ENCODE measurements at regions not wholly inside any gene's neighbourhood (a gene's known extent, or its start where the extent isn't known, plus 50 kb on each side); places are given as distances from the start of the nearest gene placed in this dataset.

GRCh38 chr3:16101295-16102186, 72.9 kb upstream of the GALNT15 start:
- DNase-seq (ENCODE audit: low read depth), result no peak
- H3K4me3 ChIP-seq (ENCODE audit: control insufficient read depth, low read depth, low read length), result no peak overlapping the region
- TF ChIP-seq CTCF (IDR thresholded peaks at IDR 0.05; ENCODE audit: control insufficient read depth, insufficient read depth, low read depth, low read length, missing control alignments), result no peak

- TF ChIP-seq CTCF (IDR thresholded peaks at IDR 0.05; ENCODE audit: control insufficient read depth, insufficient read depth, low read depth, low read length, missing control alignments), result no peak
- no peak overlapping the region for H3K4me3 ChIP-seq (ENCODE audit: control insufficient read depth, low read depth, low read length)
- DNase-seq (ENCODE audit: low read depth), result no peak
Measured at GRCh38 chr3:16102187-16102561, 72.3 kb upstream of the GALNT15 start.

- DNase-seq (ENCODE audit: low read depth), result no peak
- no peak for TF ChIP-seq CTCF (IDR thresholded peaks at IDR 0.05; ENCODE audit: control insufficient read depth, insufficient read depth, low read depth, low read length, missing control alignments)
- H3K4me3 ChIP-seq (ENCODE audit: control insufficient read depth, low read depth, low read length), result no peak overlapping the region
Measured at GRCh38 chr3:16102905-16103364, 71.5 kb upstream of the GALNT15 start.

- TF ChIP-seq CTCF (IDR thresholded peaks at IDR 0.05; ENCODE audit: control insufficient read depth, insufficient read depth, low read depth, low read length, missing control alignments), result no peak
- no peak overlapping the region for H3K4me3 ChIP-seq (ENCODE audit: control insufficient read depth, low read depth, low read length)
- DNase-seq (ENCODE audit: low read depth), result no peak
Measured at GRCh38 chr3:16103472-16103871, 71.0 kb upstream of the GALNT15 start.

GRCh38 chr3:16104156-16104555, 70.3 kb upstream of the GALNT15 start:
- TF ChIP-seq CTCF (IDR thresholded peaks at IDR 0.05; ENCODE audit: control insufficient read depth, insufficient read depth, low read depth, low read length, missing control alignments), result no peak
- no peak for DNase-seq (ENCODE audit: low read depth)
- no peak overlapping the region for H3K4me3 ChIP-seq (ENCODE audit: control insufficient read depth, low read depth, low read length)

GRCh38 chr3:16106050-16106449, 68.4 kb upstream of the GALNT15 start:
- no peak for TF ChIP-seq CTCF (IDR thresholded peaks at IDR 0.05; ENCODE audit: control insufficient read depth, insufficient read depth, low read depth, low read length, missing control alignments)
- H3K4me3 ChIP-seq (ENCODE audit: control insufficient read depth, low read depth, low read length), result no peak overlapping the region
- DNase-seq (ENCODE audit: low read depth), result no peak

All from AG09309 (cell line).